GM21529 (cell line): ENCODE measurements at regions not wholly inside any gene's neighbourhood (a gene's known extent, or its start where the extent isn't known, plus 50 kb on each side); places are given as distances from the start of the nearest gene placed in this dataset.

Source experiments
- ATAC-seq: cut with Tn5 transposase; IDR thresholded peaks from one replicate; pipeline ENCODE4 v1.9.1; 2021; ENCODE audit not compliant: unreplicated experiment

- no peak for ATAC-seq
Measured at GRCh38 chr9:14471041-14471440, 157.1 kb upstream of the NFIB start.

GRCh38 chr9:14467675-14468374, 153.9 kb upstream of the NFIB start:
- ATAC-seq = no peak

- no peak for ATAC-seq
Measured at GRCh38 chr9:14466828-14467227, 152.9 kb upstream of the NFIB start.

- no peak for ATAC-seq
Measured at GRCh38 chr9:14466429-14466818, 152.5 kb upstream of the NFIB start.

- ATAC-seq = no peak
Measured at GRCh38 chr9:14462950-14463349, 149.0 kb upstream of the NFIB start.

GRCh38 chr9:14455243-14455642, 141.3 kb upstream of the NFIB start:
- ATAC-seq = no peak

GRCh38 chr9:14453286-14453685, 139.3 kb upstream of the NFIB start:
- no peak for ATAC-seq

- no peak for ATAC-seq
Measured at GRCh38 chr9:14452539-14452938, 138.6 kb upstream of the NFIB start.

GRCh38 chr9:14451949-14452348, 138.0 kb upstream of the NFIB start:
- peak; percentile 98 for ATAC-seq

GRCh38 chr9:14447103-14447502, 133.2 kb upstream of the NFIB start:
- ATAC-seq = no peak

GRCh38 chr9:14445946-14446345, 132.0 kb upstream of the NFIB start:
- no peak for ATAC-seq

GRCh38 chr9:14442956-14443355, 129.0 kb upstream of the NFIB start:
- no peak for ATAC-seq

- ATAC-seq = no peak
Measured at GRCh38 chr9:14441976-14442651, 128.2 kb upstream of the NFIB start.

- no peak for ATAC-seq
Measured at GRCh38 chr9:14441115-14441514, 127.2 kb upstream of the NFIB start.

- no peak for ATAC-seq
Measured at GRCh38 chr9:14440062-14440461, 126.1 kb upstream of the NFIB start.

- no peak for ATAC-seq
Measured at GRCh38 chr9:14439555-14439954, 125.6 kb upstream of the NFIB start.

GRCh38 chr9:14438232-14439021, 124.5 kb upstream of the NFIB start:
- ATAC-seq = no peak

GRCh38 chr9:14437354-14438231, 123.7 kb upstream of the NFIB start:
- no peak for ATAC-seq

- no peak for ATAC-seq
Measured at GRCh38 chr9:14435871-14436270, 121.9 kb upstream of the NFIB start.

- no peak for ATAC-seq
Measured at GRCh38 chr9:14434971-14435718, 121.2 kb upstream of the NFIB start.
